HG03565 (cell line): ENCODE measurements at regions not wholly inside any gene's neighbourhood (a gene's known extent, or its start where the extent isn't known, plus 50 kb on each side); places are given as distances from the start of the nearest gene placed in this dataset.
"Not testable (repeated sequence)": the region's sequence is repeated elsewhere in the genome, so short reads cannot be mapped to it uniquely, and the experiment has no call there.

Experiments used
- ATAC-seq: cut with Tn5 transposase; IDR thresholded peaks from one replicate; pipeline ENCODE4 v1.9.1; 2021; ENCODE audit warnings: mild to moderate bottlenecking, moderate library complexity; ENCODE audit not compliant: unreplicated experiment

DNA sequence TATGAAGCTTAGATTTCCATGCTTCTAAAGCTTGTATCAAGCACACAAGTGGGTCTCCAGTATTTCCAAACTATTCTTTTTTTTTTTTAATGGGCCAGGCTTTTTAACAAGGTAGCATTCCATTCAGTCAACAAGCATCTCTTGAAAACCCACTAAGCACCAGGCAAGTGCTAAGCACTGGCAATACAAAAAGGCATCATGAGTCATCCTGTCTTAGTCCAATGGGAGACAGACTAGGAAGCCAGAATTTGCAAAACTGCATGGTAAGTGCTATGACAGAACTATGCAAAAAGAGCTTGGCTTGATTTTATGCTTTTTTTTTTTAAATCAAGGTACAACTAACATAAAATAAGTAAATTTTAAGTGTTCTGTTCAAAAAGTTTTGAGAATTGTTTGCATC lies 109.3 kb upstream of the DST start:
- no peak for ATAC-seq

GRCh38 chr6:56751604-56752003 lies 108.9 kb upstream of the DST start:
- ATAC-seq, result no peak

DNA sequence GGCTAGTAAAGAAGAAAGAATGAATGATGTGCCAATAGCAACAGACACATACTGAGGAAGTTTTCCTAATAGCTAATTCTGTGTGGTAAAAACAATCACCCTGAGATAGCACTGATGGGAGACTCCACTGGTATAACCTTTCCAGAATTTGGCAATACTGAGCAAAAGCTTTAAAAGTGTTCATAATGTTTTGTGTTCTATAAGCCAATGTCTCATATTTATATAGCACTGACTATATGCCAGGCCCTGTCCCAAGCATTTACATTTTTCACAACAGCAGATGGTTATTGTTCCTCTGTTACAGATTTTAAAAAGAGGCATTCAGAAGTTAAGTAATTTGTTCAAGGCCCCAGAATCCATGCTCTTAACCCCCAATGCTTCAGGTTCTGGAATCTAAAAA lies 108.0 kb upstream of the DST start:
- ATAC-seq, result no peak

GRCh38 chr6:56749632-56750151 lies 107.0 kb upstream of the DST start:
- no peak for ATAC-seq

DNA sequence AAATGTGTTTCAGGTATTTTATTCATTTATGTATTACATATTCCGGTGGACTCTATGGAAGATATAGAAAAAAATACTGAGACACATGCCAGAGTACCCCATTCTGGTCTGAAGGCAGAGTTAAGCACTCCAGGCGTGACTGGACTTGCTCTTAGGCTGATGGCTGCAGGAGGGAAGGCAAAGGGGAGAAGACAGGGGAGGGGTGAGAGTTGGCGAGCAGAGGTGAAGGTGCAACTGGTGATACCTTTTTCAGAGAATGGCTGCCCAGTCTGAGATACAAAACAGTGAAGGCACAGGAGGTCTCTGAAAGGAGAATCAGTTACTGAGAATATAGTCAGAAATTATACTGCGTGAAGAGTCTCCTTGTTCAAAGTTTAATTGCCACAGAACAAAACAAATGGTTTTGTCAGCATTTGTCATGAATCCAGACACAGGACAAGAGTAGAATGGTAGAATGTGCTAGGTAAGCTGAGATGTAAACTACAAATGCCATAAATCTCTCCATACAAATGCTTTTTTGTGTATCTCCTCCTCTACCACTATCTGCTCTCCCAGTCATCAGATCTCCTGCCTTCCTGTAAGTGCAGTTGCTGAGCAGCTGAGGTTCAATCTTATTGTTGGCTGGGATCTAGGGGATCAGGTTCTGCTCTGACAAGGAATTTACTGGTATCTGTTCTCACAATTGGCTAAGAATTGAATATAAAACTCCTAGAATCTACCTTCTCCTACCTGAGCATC lies 104.2 kb upstream of the DST start:
- ATAC-seq, result no peak

DNA sequence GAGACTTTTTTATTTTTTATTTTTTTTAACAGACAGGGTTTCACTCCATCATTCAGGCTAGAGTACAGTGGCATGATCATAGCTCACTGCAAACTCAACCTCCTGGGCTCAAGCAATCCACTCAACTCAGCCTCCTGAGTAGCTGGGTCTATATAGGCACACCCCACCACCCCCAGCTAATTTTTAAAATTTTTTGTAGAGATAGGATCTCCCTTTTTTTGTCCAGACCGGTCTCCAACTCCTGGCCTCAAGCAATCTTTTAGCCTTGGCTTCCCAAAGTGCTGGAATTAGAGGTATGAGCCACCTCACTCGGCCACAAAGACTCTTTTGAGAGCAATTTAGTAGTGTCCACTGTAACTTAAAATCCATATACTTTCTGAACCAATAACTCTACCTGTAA lies 103.3 kb upstream of the DST start:
- ATAC-seq, result no peak

GRCh38 chr6:56745081-56745480 lies 102.4 kb upstream of the DST start:
- ATAC-seq, result no peak

GRCh38 chr6:56744528-56744927 lies 101.8 kb upstream of the DST start:
- ATAC-seq, result no peak

DNA sequence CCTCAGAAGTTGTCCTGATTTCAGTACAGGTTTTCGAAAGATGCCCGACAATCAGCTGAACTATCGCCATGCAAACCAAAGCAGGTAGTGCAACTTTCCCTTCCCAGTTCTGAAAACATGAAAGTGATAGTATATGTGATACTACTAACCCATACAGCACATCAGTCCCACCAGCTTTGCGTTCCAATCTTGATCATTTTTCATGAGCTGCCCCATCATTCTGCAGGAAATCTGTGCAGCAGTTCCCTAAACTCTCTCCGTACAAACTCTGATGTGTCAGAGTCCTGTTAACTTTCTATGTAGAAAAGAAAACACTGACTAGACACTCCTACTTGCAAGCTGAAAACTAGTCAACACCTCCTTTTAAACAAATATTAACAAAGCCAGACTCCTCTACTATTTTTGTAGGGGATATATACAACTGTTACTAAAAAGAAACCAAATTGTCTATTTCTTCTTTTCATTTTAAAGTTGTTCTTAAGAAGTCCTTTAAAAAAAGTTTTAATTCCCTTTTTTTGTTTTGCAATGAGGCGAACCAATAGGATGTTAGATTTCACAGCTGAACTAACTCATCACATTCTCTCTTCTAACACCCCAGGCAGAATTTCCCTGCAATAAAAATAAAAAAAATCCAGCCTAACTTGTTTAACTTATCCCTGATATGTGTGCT lies 99.6 kb upstream of the DST start:
- ATAC-seq, result peak; percentile 59

DNA sequence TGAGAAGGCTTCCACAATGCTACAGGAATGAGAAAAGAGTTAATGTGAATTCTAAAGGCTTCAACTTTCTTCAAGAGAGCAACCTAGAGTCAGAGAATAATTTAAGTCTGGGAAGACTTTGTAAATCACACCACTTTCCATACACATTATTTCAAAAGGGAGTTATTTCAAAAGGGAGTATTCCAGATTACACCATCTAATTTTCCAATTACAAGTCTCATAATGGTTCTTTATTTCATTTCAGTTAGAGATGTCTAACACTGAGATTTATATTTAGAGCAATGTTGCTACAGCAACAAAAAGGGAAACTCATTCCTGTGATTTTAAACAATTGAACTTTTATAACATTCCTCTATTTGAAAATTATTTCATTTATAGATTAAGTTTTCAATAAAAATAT lies 98.8 kb upstream of the DST start:
- no peak for ATAC-seq

- no peak for ATAC-seq
Observed at GRCh38 chr6:56739836-56740815, 97.4 kb upstream of the DST start.

GRCh38 chr6:56736804-56737203 lies 94.1 kb upstream of the DST start:
- no peak for ATAC-seq

- ATAC-seq, result no peak
Observed at GRCh38 chr6:56734335-56734734, 91.6 kb upstream of the DST start.

DNA sequence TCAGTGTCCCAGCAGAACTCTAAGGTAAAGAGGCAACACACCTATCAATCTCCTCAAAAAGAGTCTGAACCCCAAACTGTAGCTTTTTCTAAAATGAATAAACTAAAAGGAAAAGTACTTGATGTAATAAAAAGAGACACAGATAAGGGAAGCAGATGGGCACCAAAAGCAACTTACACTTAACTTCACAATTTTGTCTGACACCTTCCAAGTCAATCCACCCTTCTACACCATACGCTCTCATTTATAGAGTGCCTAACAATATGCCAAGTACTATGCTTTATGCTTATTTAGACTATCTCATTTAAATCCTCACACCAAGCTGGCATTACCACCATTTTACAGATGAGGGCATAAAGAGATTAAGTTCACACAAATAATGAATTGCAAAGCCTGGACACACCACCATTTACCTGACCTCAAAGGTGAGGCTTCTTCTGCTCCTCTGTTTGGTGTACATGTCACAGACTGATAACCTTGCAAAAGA lies 90.6 kb upstream of the DST start:
- no peak for ATAC-seq

- no peak for ATAC-seq
Observed at GRCh38 chr6:56732517-56732916, 89.8 kb upstream of the DST start.

DNA sequence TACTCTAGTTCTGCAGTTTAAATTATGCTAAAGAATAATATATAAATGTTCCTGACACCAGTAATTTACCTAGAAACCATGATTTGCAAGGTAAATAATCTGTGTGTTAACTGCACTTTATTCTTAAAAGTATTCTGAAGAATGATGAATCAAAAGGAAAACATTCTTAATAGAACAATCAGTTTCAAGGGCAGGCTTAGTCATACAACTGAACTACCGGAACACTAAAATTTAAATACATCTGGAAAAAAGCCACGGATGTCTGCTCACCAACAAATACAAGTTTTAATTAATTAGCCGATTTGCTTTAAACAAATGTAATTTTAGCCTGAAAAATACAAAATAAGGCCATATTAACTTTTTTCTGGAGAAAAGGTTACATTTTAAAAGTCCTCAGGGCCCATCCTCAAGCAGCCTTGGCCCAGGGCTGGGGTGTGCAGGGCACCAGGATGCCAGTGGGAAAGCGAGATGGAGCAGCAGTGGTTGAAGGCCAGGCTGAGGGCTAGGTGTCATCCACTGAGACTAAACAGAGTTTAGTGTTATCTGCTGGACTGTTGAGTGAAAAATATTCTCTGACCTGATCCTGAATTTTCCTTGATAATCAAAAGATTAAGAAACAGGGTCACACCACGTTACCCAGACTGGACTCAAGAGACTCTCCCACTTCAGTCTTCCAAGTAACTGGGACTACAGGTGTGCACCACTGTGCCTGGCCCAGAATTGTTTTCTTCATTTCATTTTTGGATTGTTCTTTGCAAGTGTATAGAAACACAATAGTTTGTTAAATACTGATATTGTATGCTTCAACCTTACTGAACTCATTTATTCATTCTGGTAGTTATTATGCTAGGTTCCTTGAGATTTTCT lies 88.2 kb upstream of the DST start:
- no peak for ATAC-seq

- no peak for ATAC-seq
Observed at GRCh38 chr6:56729719-56730118, 87.0 kb upstream of the DST start.

DNA sequence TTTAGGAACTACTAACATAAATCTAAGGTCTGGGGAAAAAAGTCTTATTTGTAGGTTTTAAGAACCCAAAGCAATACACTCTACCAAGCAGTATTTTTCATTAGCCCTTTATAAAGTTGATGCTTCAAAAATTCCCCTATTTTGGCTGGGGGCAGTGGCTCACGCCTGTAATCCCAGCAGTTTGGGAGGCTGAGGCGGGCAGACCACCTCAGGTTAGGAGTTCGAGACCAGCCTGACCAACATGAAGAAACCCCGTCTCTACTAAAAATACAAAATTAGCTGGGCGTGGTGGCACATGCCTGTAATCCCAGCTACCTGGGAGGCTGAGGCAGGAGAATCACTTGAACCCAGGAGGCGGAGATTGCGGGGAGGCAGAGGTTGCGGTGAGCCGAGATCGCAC lies 86.5 kb upstream of the DST start:
- ATAC-seq, result not testable (repeated sequence)

GRCh38 chr6:56727097-56727850 lies 84.6 kb upstream of the DST start:
- ATAC-seq, result no peak
